CD4-positive, alpha-beta memory T cell (primary cell): ENCODE measurements at regions not wholly inside any gene's neighbourhood (a gene's known extent, or its start where the extent isn't known, plus 50 kb on each side); places are given as distances from the start of the nearest gene placed in this dataset.

Experiments used
- CTCF ChIA-PET: fragments of 350-600 bp; sonication (Branson Sonifier 250); formaldehyde crosslinking; loops from one replicate; lab custom pipeline; 2021; ENCODE audit warnings: inconsistent platforms; ENCODE audit not compliant: partially characterized antibody; lab: Charles Lee
- POLR2A ChIA-PET: fragments of 350-600 bp; sonication (Branson Sonifier 250); formaldehyde crosslinking; loops from one replicate; lab custom pipeline; 2021; ENCODE audit not compliant: partially characterized antibody; lab: Charles Lee
- DNase-seq, 5 donors: peaks; one replicate each; pipeline versions ENCODE4 v3.0.0 to v3.0.0-alpha.2; 2020 to 2022; ENCODE audit warnings: mixed read lengths in 1 of 5
- H3K27ac ChIP-seq: one replicate; pipeline ENCODE4 v1.7.0; 2013; ENCODE audit warnings: low read depth, low read length
- H3K27me3 ChIP-seq: 2 replicates; pipeline ENCODE4 v1.7.0; 2013; ENCODE audit warnings: mild to moderate bottlenecking, low read length, moderate library complexity; ENCODE audit not compliant: insufficient read depth
- H3K36me3 ChIP-seq: 2 replicates; pipeline ENCODE4 v1.7.0; 2013; ENCODE audit warnings: mild to moderate bottlenecking, low read length, moderate library complexity; ENCODE audit not compliant: insufficient read depth
- H3K4me1 ChIP-seq: 2 replicates; pipeline ENCODE4 v1.7.0; 2013; ENCODE audit warnings: mild to moderate bottlenecking, low read length, moderate library complexity; ENCODE audit not compliant: insufficient read depth
- H3K4me3 ChIP-seq, 2 donors: one replicate each; pipeline ENCODE4 v1.7.0; 2013; ENCODE audit warnings: low read length in 2 of 2, mild to moderate bottlenecking in 1 of 2
- H3K9me3 ChIP-seq, 2 donors: one replicate each; pipeline ENCODE4 v1.7.0; 2013; ENCODE audit warnings: low read length in 2 of 2, control low read depth in 1 of 2; ENCODE audit not compliant: control insufficient read depth in 1 of 2
- H3K27ac Mint-ChIP-seq, 7 donors: one replicate each; pipeline ENCODE4 v1.8.0; 2020 to 2021; ENCODE audit warnings: mixed read lengths in 7 of 7, mild to moderate bottlenecking in 6 of 7, inconsistent platforms in 3 of 7, moderate library complexity in 3 of 7
- H3K27me3 Mint-ChIP-seq, 2 donors: one replicate each; pipeline ENCODE4 v1.8.0; 2020 to 2021; ENCODE audit warnings: mixed read lengths in 2 of 2
- H3K36me3 Mint-ChIP-seq, 2 donors: one replicate each; pipeline ENCODE4 v1.8.0; 2020 to 2021; ENCODE audit warnings: mixed read lengths in 2 of 2, inconsistent platforms in 1 of 2, mild to moderate bottlenecking in 1 of 2
- H3K4me1 Mint-ChIP-seq, 4 donors: one replicate each; pipeline ENCODE4 v1.8.0; 2020 to 2021; ENCODE audit warnings: mixed read lengths in 4 of 4, mild to moderate bottlenecking in 1 of 4
- H3K4me3 Mint-ChIP-seq, 8 donors: one replicate each; pipeline ENCODE4 v1.8.0; 2020 to 2021; ENCODE audit warnings: mixed read lengths in 8 of 8, mild to moderate bottlenecking in 7 of 8, moderate library complexity in 6 of 8, inconsistent platforms in 3 of 8
- H3K9me3 Mint-ChIP-seq, 8 donors: one replicate each; pipeline ENCODE4 v1.8.0; 2020 to 2021; ENCODE audit warnings: mixed read lengths in 8 of 8, mild to moderate bottlenecking in 5 of 8, inconsistent platforms in 3 of 8, moderate library complexity in 1 of 8
- intact Hi-C: fragments of 100-400 bp; cut with micrococcal nuclease; formaldehyde crosslinking; loops from one replicate; pipeline ENCODE4 v1.15.1; 2023

GRCh38 chrX:125710403-125711062, 390.9 kb downstream of the TEX13C start:
- Mint-ChIP-seq H3K4me1 (peaks cover 0 to 1% (median 0%) of the 10 kb centered on the region in 4 donors), H3K4me3 (no peak overlapping the region), H3K27ac (no peak overlapping the region), H3K27me3 (no peaks in the 10 kb centered on the region), H3K9me3 (peaks cover 0 to 8% (median 0%) of the 10 kb centered on the region in 8 donors), H3K36me3 (no peaks in the 10 kb centered on the region)
- Histone ChIP-seq H3K4me3 (no peak overlapping the region), H3K27me3 (no peaks in the 10 kb centered on the region), H3K36me3 (no peaks in the 10 kb centered on the region), H3K9me3 (no peaks in the 10 kb centered on the region), H3K27ac (no peak overlapping the region), H3K4me1 (no peaks in the 10 kb centered on the region)
- no peak for DNase-seq
- POLR2A ChIA-PET: no interaction called here
- CTCF ChIA-PET: no interaction called here
- intact Hi-C loops: no loop called here

GRCh38 chrX:125711103-125711502, 391.4 kb downstream of the TEX13C start:
- intact Hi-C loops: no loop called here
- ChIA-PET POLR2A (no interaction called here), CTCF (no interaction called here)
- no peak overlapping the region for H3K4me3 ChIP-seq
- Mint-ChIP-seq H3K4me1 (no peaks in the 10 kb centered on the region), H3K36me3 (no peaks in the 10 kb centered on the region), H3K4me3 (no peak overlapping the region), H3K9me3 (peaks cover 0 to 4% (median 0%) of the 10 kb centered on the region in 8 donors), H3K27ac (no peak overlapping the region), H3K27me3 (no peaks in the 10 kb centered on the region)
- H3K27ac ChIP-seq: no peak overlapping the region
- no peaks in the 10 kb centered on the region for H3K27me3 ChIP-seq
- H3K9me3 ChIP-seq: no peaks in the 10 kb centered on the region
- no peak for DNase-seq
- H3K4me1 ChIP-seq: no peaks in the 10 kb centered on the region
- H3K36me3 ChIP-seq: no peaks in the 10 kb centered on the region

GRCh38 chrX:125713633-125714032, 394.0 kb downstream of the TEX13C start:
- no peak for DNase-seq
- Mint-ChIP-seq H3K4me3 (no peak overlapping the region), H3K4me1 (no peaks in the 10 kb centered on the region), H3K27me3 (no peaks in the 10 kb centered on the region), H3K36me3 (no peaks in the 10 kb centered on the region), H3K27ac (no peak overlapping the region), H3K9me3 (peaks cover 0 to 4% (median 0%) of the 10 kb centered on the region in 8 donors)
- no peak overlapping the region for H3K27ac ChIP-seq
- H3K4me1 ChIP-seq: no peaks in the 10 kb centered on the region
- ChIA-PET POLR2A (no interaction called here), CTCF (no interaction called here)
- no peaks in the 10 kb centered on the region for H3K9me3 ChIP-seq
- H3K4me3 ChIP-seq: no peak overlapping the region
- no peaks in the 10 kb centered on the region for H3K36me3 ChIP-seq
- no peaks in the 10 kb centered on the region for H3K27me3 ChIP-seq
- intact Hi-C loops: no loop called here

GRCh38 chrX:125727117-125727516, 407.4 kb downstream of the TEX13C start:
- H3K27me3 ChIP-seq: no peaks in the 10 kb centered on the region
- H3K4me1 ChIP-seq: no peaks in the 10 kb centered on the region
- Mint-ChIP-seq H3K4me3 (no peak overlapping the region), H3K4me1 (no peaks in the 10 kb centered on the region), H3K36me3 (no peaks in the 10 kb centered on the region), H3K9me3 (peaks cover 0 to 4% (median 0%) of the 10 kb centered on the region in 8 donors), H3K27me3 (no peaks in the 10 kb centered on the region), H3K27ac (no peak overlapping the region)
- DNase-seq: no peak
- ChIA-PET POLR2A (no interaction called here), CTCF (no interaction called here)
- no peak overlapping the region for H3K4me3 ChIP-seq
- intact Hi-C loops: no loop called here
- no peaks in the 10 kb centered on the region for H3K36me3 ChIP-seq
- H3K27ac ChIP-seq: no peak overlapping the region
- H3K9me3 ChIP-seq: no peaks in the 10 kb centered on the region

- DNase-seq: no peak
- Mint-ChIP-seq H3K9me3 (peaks cover 0 to 9% (median 6%) of the 10 kb centered on the region in 8 donors), H3K4me1 (no peaks in the 10 kb centered on the region), H3K36me3 (no peaks in the 10 kb centered on the region), H3K27me3 (no peaks in the 10 kb centered on the region), H3K27ac (no peak overlapping the region), H3K4me3 (no peak overlapping the region)
- intact Hi-C loops: no loop called here
- Histone ChIP-seq H3K4me3 (no peak overlapping the region), H3K36me3 (no peaks in the 10 kb centered on the region), H3K27ac (no peak overlapping the region), H3K9me3 (no peaks in the 10 kb centered on the region), H3K27me3 (no peaks in the 10 kb centered on the region), H3K4me1 (no peaks in the 10 kb centered on the region)
- CTCF ChIA-PET: no interaction called here
- POLR2A ChIA-PET: no interaction called here
Observed at GRCh38 chrX:125736008-125736729, 416.5 kb downstream of the TEX13C start.

GRCh38 chrX:125742811-125743210, 423.1 kb downstream of the TEX13C start:
- Mint-ChIP-seq H3K4me1 (no peaks in the 10 kb centered on the region), H3K4me3 (no peak overlapping the region), H3K36me3 (no peaks in the 10 kb centered on the region), H3K27ac (no peak overlapping the region), H3K27me3 (no peaks in the 10 kb centered on the region), H3K9me3 (peaks cover 0 to 2% (median 0%) of the 10 kb centered on the region in 8 donors)
- no peaks in the 10 kb centered on the region for H3K9me3 ChIP-seq
- no peak for DNase-seq
- H3K4me1 ChIP-seq: no peaks in the 10 kb centered on the region
- POLR2A ChIA-PET: no interaction called here
- no peaks in the 10 kb centered on the region for H3K27me3 ChIP-seq
- H3K36me3 ChIP-seq: no peaks in the 10 kb centered on the region
- CTCF ChIA-PET: no interaction called here
- H3K4me3 ChIP-seq: no peak overlapping the region
- no peak overlapping the region for H3K27ac ChIP-seq
- intact Hi-C loops: no loop called here

- ChIA-PET POLR2A (no interaction called here), CTCF (no interaction called here)
- Histone ChIP-seq H3K9me3 (no peaks in the 10 kb centered on the region), H3K4me1 (no peaks in the 10 kb centered on the region), H3K27me3 (no peaks in the 10 kb centered on the region), H3K4me3 (no peak overlapping the region), H3K27ac (no peak overlapping the region), H3K36me3 (no peaks in the 10 kb centered on the region)
- Mint-ChIP-seq H3K9me3 (peaks cover 0 to 1% (median 0%) of the 10 kb centered on the region in 8 donors), H3K27ac (no peak overlapping the region), H3K4me3 (no peak overlapping the region), H3K4me1 (no peaks in the 10 kb centered on the region), H3K36me3 (no peaks in the 10 kb centered on the region), H3K27me3 (no peaks in the 10 kb centered on the region)
- intact Hi-C loops: no loop called here
- no peak for DNase-seq
Observed at GRCh38 chrX:125744914-125745313, 421.2 kb downstream of the DCAF12L2 start.
